HAP-1 (cell line): ENCODE measurements at regions not wholly inside any gene's neighbourhood (a gene's known extent, or its start where the extent isn't known, plus 50 kb on each side); places are given as distances from the start of the nearest gene placed in this dataset.

Experiments
- DNase-seq, 2 experiments: peaks; one replicate each; pipeline ENCODE4 v3.0.0-alpha.2; 2016 to 2020; ENCODE audit warnings: low spot score in 2 of 2
- H3K27me3 ChIP-seq: fragments of 250-450 bp; sonication (Bioruptor Pico); 2 replicates; pipeline ENCODE4 v1.5.1; 2020; ENCODE audit warnings: low read depth, mild to moderate bottlenecking, moderate library complexity
- H3K36me3 ChIP-seq: fragments of 250-450 bp; sonication (Bioruptor Pico); replicated peaks from 2 replicates; pipeline ENCODE4 v1.5.1; 2020; ENCODE audit warnings: mild to moderate bottlenecking
- H3K4me1 ChIP-seq: fragments of 250-450 bp; sonication (Bioruptor Pico); 2 replicates; pipeline ENCODE4 v1.5.1; 2020; ENCODE audit warnings: mild to moderate bottlenecking
- H3K4me3 ChIP-seq: fragments of 250-450 bp; sonication (Bioruptor Pico); 2 replicates; pipeline ENCODE4 v1.5.1; 2020; ENCODE audit warnings: mild to moderate bottlenecking, moderate library complexity
- H3K9me3 ChIP-seq: fragments of 250-450 bp; sonication (Bioruptor Pico); 2 replicates; pipeline ENCODE4 v1.5.1; 2020; ENCODE audit warnings: mild to moderate bottlenecking, moderate library complexity
- in situ Hi-C: fragments of 300-500 bp; cut with MboI; formaldehyde crosslinking; loops from 3 replicates; pipeline ENCODE4 v1.14.3; 2020; ENCODE audit warnings: low sequenced_read_pairs, inconsistent platforms, mixed read lengths

- Histone ChIP-seq H3K9me3 (no peaks in the 10 kb centered on the region), H3K36me3 (no peaks in the 10 kb centered on the region), H3K4me3 (no peak overlapping the region), H3K4me1 (no peaks in the 10 kb centered on the region), H3K27me3 (no peaks in the 10 kb centered on the region)
- in situ Hi-C loops: no loop called here
- DNase-seq: no peak
Observed at GRCh38 chr12:111086947-111087700, 166.7 kb upstream of the MYL2 start.

GRCh38 chr12:111085096-111085495 is 164.7 kb upstream of the MYL2 start:
- in situ Hi-C loops: no loop called here
- Histone ChIP-seq H3K36me3 (no peaks in the 10 kb centered on the region), H3K4me1 (no peaks in the 10 kb centered on the region), H3K27me3 (no peaks in the 10 kb centered on the region), H3K9me3 (no peaks in the 10 kb centered on the region), H3K4me3 (no peak overlapping the region)
- DNase-seq: no peak

GRCh38 chr12:111084605-111085004 is 164.2 kb upstream of the MYL2 start:
- no peak for DNase-seq
- Histone ChIP-seq H3K4me3 (no peak overlapping the region), H3K27me3 (no peaks in the 10 kb centered on the region), H3K4me1 (no peaks in the 10 kb centered on the region), H3K36me3 (no peaks in the 10 kb centered on the region), H3K9me3 (no peaks in the 10 kb centered on the region)
- in situ Hi-C loops: no loop called here

GRCh38 chr12:111084158-111084557 is 163.8 kb upstream of the MYL2 start:
- H3K4me3 ChIP-seq: no peak overlapping the region
- no peaks in the 10 kb centered on the region for H3K4me1 ChIP-seq
- in situ Hi-C loops: no loop called here
- H3K9me3 ChIP-seq: no peaks in the 10 kb centered on the region
- no peaks in the 10 kb centered on the region for H3K27me3 ChIP-seq
- DNase-seq: no peak
- H3K36me3 ChIP-seq: no peaks in the 10 kb centered on the region

GRCh38 chr12:111081600-111081999 is 161.2 kb upstream of the MYL2 start:
- in situ Hi-C loops: no loop called here
- H3K36me3 ChIP-seq: no peaks in the 10 kb centered on the region
- no peaks in the 10 kb centered on the region for H3K27me3 ChIP-seq
- no peak for DNase-seq
- H3K4me1 ChIP-seq: no peaks in the 10 kb centered on the region
- H3K4me3 ChIP-seq: no peak overlapping the region
- no peaks in the 10 kb centered on the region for H3K9me3 ChIP-seq

- Histone ChIP-seq H3K4me3 (no peak overlapping the region), H3K36me3 (no peaks in the 10 kb centered on the region), H3K9me3 (no peaks in the 10 kb centered on the region), H3K27me3 (no peaks in the 10 kb centered on the region), H3K4me1 (no peaks in the 10 kb centered on the region)
- no peak for DNase-seq
- in situ Hi-C loops: no loop called here
Observed at GRCh38 chr12:111078731-111079130, 158.4 kb upstream of the MYL2 start.

GRCh38 chr12:111076611-111077451 is 156.5 kb upstream of the MYL2 start:
- H3K36me3 ChIP-seq: no peaks in the 10 kb centered on the region
- H3K4me1 ChIP-seq: no peaks in the 10 kb centered on the region
- DNase-seq: no peak
- no peak overlapping the region for H3K4me3 ChIP-seq
- no peaks in the 10 kb centered on the region for H3K27me3 ChIP-seq
- H3K9me3 ChIP-seq: no peaks in the 10 kb centered on the region
- in situ Hi-C loops: no loop called here

GRCh38 chr12:111076199-111076598 is 155.8 kb upstream of the MYL2 start:
- Histone ChIP-seq H3K4me1 (no peaks in the 10 kb centered on the region), H3K27me3 (no peaks in the 10 kb centered on the region), H3K9me3 (no peaks in the 10 kb centered on the region), H3K36me3 (no peaks in the 10 kb centered on the region), H3K4me3 (no peak overlapping the region)
- in situ Hi-C loops: no loop called here
- DNase-seq: no peak

- H3K4me3 ChIP-seq: no peak overlapping the region
- H3K36me3 ChIP-seq: no peaks in the 10 kb centered on the region
- no peak for DNase-seq
- no peaks in the 10 kb centered on the region for H3K27me3 ChIP-seq
- in situ Hi-C loops: no loop called here
- no peaks in the 10 kb centered on the region for H3K4me1 ChIP-seq
- no peaks in the 10 kb centered on the region for H3K9me3 ChIP-seq
Observed at GRCh38 chr12:111074965-111075364, 154.6 kb upstream of the MYL2 start.

GRCh38 chr12:111074559-111074958 is 154.2 kb upstream of the MYL2 start:
- Histone ChIP-seq H3K9me3 (no peaks in the 10 kb centered on the region), H3K27me3 (no peaks in the 10 kb centered on the region), H3K4me1 (no peaks in the 10 kb centered on the region), H3K36me3 (no peaks in the 10 kb centered on the region), H3K4me3 (no peak overlapping the region)
- DNase-seq: no peak
- in situ Hi-C loops: no loop called here

GRCh38 chr12:111073370-111073769 is 153.0 kb upstream of the MYL2 start:
- no peaks in the 10 kb centered on the region for H3K36me3 ChIP-seq
- no peaks in the 10 kb centered on the region for H3K9me3 ChIP-seq
- DNase-seq: no peak
- H3K4me1 ChIP-seq: no peaks in the 10 kb centered on the region
- no peaks in the 10 kb centered on the region for H3K27me3 ChIP-seq
- in situ Hi-C loops: no loop called here
- no peak overlapping the region for H3K4me3 ChIP-seq

GRCh38 chr12:111072299-111072698 is 151.9 kb upstream of the MYL2 start:
- Histone ChIP-seq H3K4me1 (no peaks in the 10 kb centered on the region), H3K36me3 (no peaks in the 10 kb centered on the region), H3K4me3 (no peak overlapping the region), H3K9me3 (no peaks in the 10 kb centered on the region), H3K27me3 (no peaks in the 10 kb centered on the region)
- in situ Hi-C loops: no loop called here
- no peak for DNase-seq

- H3K36me3 ChIP-seq: no peaks in the 10 kb centered on the region
- DNase-seq: no peak
- in situ Hi-C loops: no loop called here
- peaks cover 2% of the 10 kb centered on the region; the same call in 1 of the 2 replicates for H3K4me1 ChIP-seq
- H3K27me3 ChIP-seq: no peaks in the 10 kb centered on the region
- no peak overlapping the region for H3K4me3 ChIP-seq
- no peaks in the 10 kb centered on the region for H3K9me3 ChIP-seq
Observed at GRCh38 chr12:111069886-111070285, 149.5 kb upstream of the MYL2 start.

GRCh38 chr12:111068290-111068689 is 147.9 kb upstream of the MYL2 start:
- H3K36me3 ChIP-seq: no peaks in the 10 kb centered on the region
- DNase-seq: no peak
- in situ Hi-C loops: no loop called here
- H3K27me3 ChIP-seq: no peaks in the 10 kb centered on the region
- H3K4me1 ChIP-seq: peaks cover 2% of the 10 kb centered on the region; the same call in 1 of the 2 replicates
- H3K4me3 ChIP-seq: no peak overlapping the region
- H3K9me3 ChIP-seq: no peaks in the 10 kb centered on the region
